H9 (cell line): ENCODE measurements at regions not wholly inside any gene's neighbourhood (a gene's known extent, or its start where the extent isn't known, plus 50 kb on each side); places are given as distances from the start of the nearest gene placed in this dataset.

Experiments
- DNase-seq: peaks from one replicate; pipeline ENCODE4 v3.0.0-alpha.2; 2017
- H2AFZ ChIP-seq: one replicate; pipeline ENCODE4 v1.6.1; 2013; ENCODE audit warnings: mild to moderate bottlenecking, low read length, control low read depth, moderate library complexity
- H2AK5ac ChIP-seq: 2 replicates; pipeline ENCODE4 v1.6.1; 2013; ENCODE audit warnings: low read length, control low read depth, mixed read lengths; ENCODE audit not compliant: insufficient read length
- H2BK120ac ChIP-seq: one replicate; pipeline ENCODE4 v1.6.1; 2013; ENCODE audit warnings: low read depth, mild to moderate bottlenecking, low read length, control low read depth, inconsistent platforms; ENCODE audit not compliant: poor library complexity, severe bottlenecking
- H2BK12ac ChIP-seq: 2 replicates; pipeline ENCODE4 v1.6.1; 2013; ENCODE audit warnings: low read length, control low read depth, mixed read lengths, low read depth; ENCODE audit not compliant: insufficient read length
- H2BK15ac ChIP-seq: 2 replicates; pipeline ENCODE4 v1.6.1; 2013; ENCODE audit warnings: low read depth, low read length, control low read depth
- H2BK20ac ChIP-seq: one replicate; pipeline ENCODE4 v1.6.1; 2013; ENCODE audit warnings: low read depth, mild to moderate bottlenecking, low read length, control low read depth, inconsistent platforms; ENCODE audit not compliant: poor library complexity, severe bottlenecking
- H2BK5ac ChIP-seq: 2 replicates; pipeline ENCODE4 v1.6.1; 2013; ENCODE audit warnings: low read length, control low read depth, mixed read lengths; ENCODE audit not compliant: insufficient read length
- H3K14ac ChIP-seq: 2 replicates; pipeline ENCODE4 v1.6.1; 2013; ENCODE audit warnings: low read length, control low read depth; ENCODE audit not compliant: insufficient read depth
- H3K18ac ChIP-seq: 2 replicates; pipeline ENCODE4 v1.6.1; 2013; ENCODE audit warnings: low read depth, mild to moderate bottlenecking, mixed read lengths, low read length, control low read depth; ENCODE audit not compliant: insufficient read length
- H3K23ac ChIP-seq: 2 replicates; pipeline ENCODE4 v1.6.1; 2013; ENCODE audit warnings: low read length, control low read depth, mixed read lengths, low read depth; ENCODE audit not compliant: insufficient read length
- H3K23me2 ChIP-seq: 2 replicates; pipeline ENCODE4 v1.6.1; 2013; ENCODE audit warnings: low read depth, mild to moderate bottlenecking, mixed read lengths, low read length, control low read depth; ENCODE audit not compliant: insufficient read length, poor library complexity, severe bottlenecking
- H3K27ac ChIP-seq: 2 replicates; pipeline ENCODE4 v1.5.1; 2013; ENCODE audit warnings: low read length, control low read depth, mixed read lengths, low read depth; ENCODE audit not compliant: insufficient read length
- H3K27me3 ChIP-seq: 2 replicates; pipeline ENCODE4 v1.6.1; 2013; ENCODE audit warnings: low read length, control low read depth, inconsistent platforms; ENCODE audit not compliant: insufficient read depth
- H3K4ac ChIP-seq: 2 replicates; pipeline ENCODE4 v1.6.1; 2013; ENCODE audit warnings: low read depth, mild to moderate bottlenecking, control low read depth, inconsistent platforms, low read length, moderate library complexity
- H3K4me1 ChIP-seq: 2 replicates; pipeline ENCODE4 v1.6.1; 2013; ENCODE audit warnings: low read length, control low read depth, inconsistent platforms; ENCODE audit not compliant: insufficient read depth
- H3K4me2 ChIP-seq: 2 replicates; pipeline ENCODE4 v1.6.1; 2013; ENCODE audit warnings: low read length, control low read depth, mixed read lengths; ENCODE audit not compliant: insufficient read length, insufficient read depth
- H3K56ac ChIP-seq: 2 replicates; pipeline ENCODE4 v1.6.1; 2013; ENCODE audit warnings: low read depth, mild to moderate bottlenecking, mixed read lengths, low read length, control low read depth; ENCODE audit not compliant: insufficient read length
- H3K79me1 ChIP-seq: 2 replicates; pipeline ENCODE4 v1.6.1; 2013; ENCODE audit warnings: low read depth, mild to moderate bottlenecking, moderate library complexity, low read length, control low read depth, inconsistent platforms; ENCODE audit not compliant: insufficient read depth, poor library complexity, severe bottlenecking
- H3K79me2 ChIP-seq: 2 replicates; pipeline ENCODE4 v1.6.1; 2013; ENCODE audit warnings: low read length, control low read depth, inconsistent platforms; ENCODE audit not compliant: insufficient read depth
- H3K9ac ChIP-seq: 2 replicates; pipeline ENCODE4 v1.6.1; 2013; ENCODE audit warnings: low read length, control low read depth, mixed read lengths; ENCODE audit not compliant: insufficient read length; ENCODE audit errors: extremely low read depth
- H3K9me3 ChIP-seq: one replicate; pipeline ENCODE4 v1.6.1; 2013; ENCODE audit warnings: low read depth, low read length, inconsistent platforms; ENCODE audit not compliant: control insufficient read depth
- H3T11ph ChIP-seq: one replicate; pipeline ENCODE4 v1.6.1; 2013; ENCODE audit warnings: mild to moderate bottlenecking, low read length, control low read depth, inconsistent platforms
- H4K20me1 ChIP-seq: one replicate; pipeline ENCODE4 v1.6.1; 2013; ENCODE audit not compliant: control insufficient read depth, insufficient read length, insufficient read depth
- H4K5ac ChIP-seq: 2 replicates; pipeline ENCODE4 v1.6.1; 2013; ENCODE audit warnings: low read depth, mild to moderate bottlenecking, mixed read lengths, low read length, control low read depth; ENCODE audit not compliant: insufficient read length
- H4K8ac ChIP-seq: replicated peaks from 2 replicates; pipeline ENCODE4 v1.6.1; 2013; ENCODE audit warnings: low read length, control low read depth, mixed read lengths, low read depth; ENCODE audit not compliant: insufficient read length
- H4K91ac ChIP-seq: 2 replicates; pipeline ENCODE4 v1.6.1; 2013; ENCODE audit warnings: low read depth, mild to moderate bottlenecking, moderate library complexity, mixed read lengths, low read length, control low read depth; ENCODE audit not compliant: insufficient read length
- H3K27ac Mint-ChIP-seq, 3 experiments: 2 replicates in 2 of 3; 3 replicates in 1 of 3; pipeline ENCODE4 v1.8.0; 2020 to 2021; ENCODE audit warnings: mixed read lengths in 3 of 3, mild to moderate bottlenecking in 1 of 3, moderate library complexity in 1 of 3
- H3K27me3 Mint-ChIP-seq: 2 replicates; pipeline ENCODE4 v1.8.0; 2021; ENCODE audit warnings: low read depth, mild to moderate bottlenecking, moderate library complexity, mixed read lengths
- H3K36me3 Mint-ChIP-seq, 3 experiments: 2 replicates in 2 of 3; 3 replicates in 1 of 3; pipeline ENCODE4 v1.8.0; 2020 to 2021; ENCODE audit warnings: low read depth in 3 of 3, mixed read lengths in 3 of 3; ENCODE audit not compliant: insufficient read depth in 1 of 3
- H3K4me1 Mint-ChIP-seq, 2 experiments: 2 replicates each; pipeline ENCODE4 v1.8.0; 2020; ENCODE audit warnings: mixed read lengths in 2 of 2
- H3K4me3 Mint-ChIP-seq, 2 experiments: 2 replicates in 1 of 2; 3 replicates in 1 of 2; pipeline ENCODE4 v1.8.0; 2020 to 2021; ENCODE audit warnings: mild to moderate bottlenecking in 2 of 2, mixed read lengths in 2 of 2, moderate library complexity in 1 of 2
- H3K9me3 Mint-ChIP-seq, 2 experiments: 2 replicates in 1 of 2; 3 replicates in 1 of 2; pipeline ENCODE4 v1.8.0; 2020; ENCODE audit warnings: mild to moderate bottlenecking in 2 of 2, mixed read lengths in 2 of 2, moderate library complexity in 1 of 2
- CTCF ChIP-seq: fragments of 200-600 bp; sonication (generic); conservative IDR thresholded peaks from 3 replicates; pipeline ENCODE4 v1.8.0; 2021; ENCODE audit warnings: antibody characterized with exemption, mild to moderate bottlenecking
- WGBS: extraction: QIAGEN DNeasy Blood & Tissue Kit; methylation state at CpG from one replicate; pipeline ENCODE4 v1.1.7; 2013; ENCODE audit warnings: missing lambda C conversion rate, low lambda C conversion rate, mixed read lengths; ENCODE audit not compliant: insufficient read length; ENCODE audit errors: extremely low coverage; 5-methylcytosine and 5-hydroxymethylcytosine counted together

DNA sequence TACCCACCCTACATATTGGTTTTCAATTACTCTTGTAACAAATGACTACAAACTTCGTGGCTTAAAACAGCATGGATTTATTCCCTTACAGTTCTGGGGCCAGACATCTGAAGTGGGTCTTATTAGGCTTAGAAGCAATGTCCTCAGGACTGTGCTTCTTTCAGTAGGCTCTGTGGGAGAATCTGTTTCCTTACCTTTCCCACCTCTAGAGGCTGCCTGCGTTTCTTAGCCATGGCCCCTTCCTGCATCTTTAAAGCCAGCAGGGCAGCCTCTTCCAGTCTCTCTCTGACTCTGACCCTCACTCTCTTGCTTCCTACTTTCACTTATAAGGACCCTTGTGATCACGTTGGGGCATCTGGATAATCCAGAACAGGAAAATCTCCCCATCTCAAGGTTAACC, 252.5 kb upstream of the PGRMC2 start:
- Histone ChIP-seq H3K27ac (no peak overlapping the region), H4K20me1 (no peaks in the 10 kb centered on the region), H3K14ac (no peak overlapping the region), H3K9me3 (no peaks in the 10 kb centered on the region), H3K56ac (no peak overlapping the region), H3K23me2 (no peaks in the 10 kb centered on the region), H3K23ac (no peak overlapping the region), H2AFZ (no peak overlapping the region), H3K79me2 (no peaks in the 10 kb centered on the region), H3K27me3 (no peaks in the 10 kb centered on the region), H2BK12ac (no peak overlapping the region), H2BK20ac (no peak overlapping the region), H3K4me1 (no peaks in the 10 kb centered on the region; the same call in 1 of the 2 replicates), H2BK15ac (no peak overlapping the region), H4K5ac (no peak overlapping the region), H3K18ac (no peak overlapping the region), H3K4me2 (no peak overlapping the region), H2BK5ac (no peak overlapping the region), H3K9ac (no peak overlapping the region), H3T11ph (no peak overlapping the region), H4K91ac (no peak overlapping the region), H2AK5ac (no peak overlapping the region), H4K8ac (no peak overlapping the region), H2BK120ac (no peak overlapping the region), H3K4ac (no peak overlapping the region), H3K79me1 (no peaks in the 10 kb centered on the region)
- Mint-ChIP-seq H3K4me3 (no peak overlapping the region), H3K9me3 (peaks cover 2 to 8% of the 10 kb centered on the region in 2 experiments; a peak in 2 of 5 replicates), H3K27ac (no peak overlapping the region), H3K4me1 (peaks cover 3 to 4% of the 10 kb centered on the region in 2 experiments; a peak in 2 of 4 replicates), H3K27me3 (no peaks in the 10 kb centered on the region; the same call in 1 of the 2 replicates), H3K36me3 (peaks cover 0 to 12% (median 0%) of the 10 kb centered on the region in 3 experiments; a peak in 2 of 7 replicates)
- no CpG with 5 or more reads among the region's 3 CpGs for WGBS
- TF ChIP-seq CTCF: no peak; the same call in 2 of the 3 replicates
- DNase-seq: no peak
